Stimulated activated CD4-positive, alpha-beta T cell treated with anti-CD3 and anti-CD28 coated beads, Interleukin-4, amount 100 ng/mL, for 4 hours (primary cell): ENCODE measurements at regions not wholly inside any gene's neighbourhood (a gene's known extent, or its start where the extent isn't known, plus 50 kb on each side); places are given as distances from the start of the nearest gene placed in this dataset.

ENCODE experiments used
- DNase-seq, 2 experiments: peaks; one replicate each; pipeline ENCODE4 v3.0.0-alpha.2; 2020

GRCh38 chr5:158287643-158288271 is 428.8 kb upstream of the CLINT1 start:
- DNase-seq: no peak

GRCh38 chr5:158286827-158287226 is 427.9 kb upstream of the CLINT1 start:
- DNase-seq: no peak

GRCh38 chr5:158285698-158286097 is 426.8 kb upstream of the CLINT1 start:
- DNase-seq: no peak

- no peak for DNase-seq
Measured at GRCh38 chr5:158284242-158284641, 425.3 kb upstream of the CLINT1 start.

- DNase-seq: no peak
Measured at GRCh38 chr5:158283397-158283796, 424.5 kb upstream of the CLINT1 start.

- DNase-seq: no peak
Measured at GRCh38 chr5:158278216-158278925, 419.4 kb upstream of the CLINT1 start.

GRCh38 chr5:158277276-158277675 is 418.3 kb upstream of the CLINT1 start:
- DNase-seq: no peak

- no peak for DNase-seq
Measured at GRCh38 chr5:158276692-158277091, 417.7 kb upstream of the CLINT1 start.

- DNase-seq: no peak
Measured at GRCh38 chr5:158275511-158275910, 416.6 kb upstream of the CLINT1 start.

GRCh38 chr5:158273035-158273434 is 414.1 kb upstream of the CLINT1 start:
- DNase-seq: no peak

- no peak for DNase-seq
Measured at GRCh38 chr5:158272409-158272808, 413.5 kb upstream of the CLINT1 start.

- no peak for DNase-seq
Measured at GRCh38 chr5:158270996-158271554, 412.1 kb upstream of the CLINT1 start.

GRCh38 chr5:158268286-158268685 is 409.3 kb upstream of the CLINT1 start:
- no peak for DNase-seq

- DNase-seq: no peak
Measured at GRCh38 chr5:158267228-158267627, 408.3 kb upstream of the CLINT1 start.

- no peak for DNase-seq
Measured at GRCh38 chr5:158265931-158266700, 407.2 kb upstream of the CLINT1 start.

- DNase-seq: no peak
Measured at GRCh38 chr5:158265346-158265745, 406.4 kb upstream of the CLINT1 start.

GRCh38 chr5:158264264-158264663 is 405.3 kb upstream of the CLINT1 start:
- DNase-seq: no peak

- DNase-seq: no peak
Measured at GRCh38 chr5:158261674-158262367, 402.9 kb upstream of the CLINT1 start.

GRCh38 chr5:158256096-158256495 is 397.2 kb upstream of the CLINT1 start:
- no peak for DNase-seq

GRCh38 chr5:158255609-158256008 is 396.7 kb upstream of the CLINT1 start:
- no peak for DNase-seq

GRCh38 chr5:158246661-158247060 is 387.7 kb upstream of the CLINT1 start:
- DNase-seq: no peak

- no peak for DNase-seq
Measured at GRCh38 chr5:158245513-158245912, 386.6 kb upstream of the CLINT1 start.

GRCh38 chr5:158244882-158245281 is 385.9 kb upstream of the CLINT1 start:
- DNase-seq: no peak
